ENCODE measurements at regions not wholly inside any gene's neighbourhood (a gene's known extent, or its start where the extent isn't known, plus 50 kb on each side); places are given as distances from the start of the nearest gene placed in this dataset.

- Histone ChIP-seq H2BK120ac (replicated peaks; ENCODE audit: low read depth, low read length) (no peak overlapping the region), H3K9ac (replicated peaks in 1 of 4; ENCODE audit: extremely low read depth in 1 of 4, low read depth in 3 of 4, low read length in 3 of 4) (no peak overlapping the region), H2BK20ac (ENCODE audit: low read length) (no peak overlapping the region), H4K20me1 (replicated peaks in 1 of 2; ENCODE audit: control insufficient read depth in 1 of 2, insufficient read depth in 2 of 2, low read length in 2 of 2) (no peaks in the 10 kb centered on the region), H3K56ac (replicated peaks; ENCODE audit: insufficient read length, low read depth, low read length) (no peak overlapping the region), H2BK5ac (ENCODE audit: low read depth, low read length) (no peak overlapping the region), H3K79me2 (ENCODE audit: control insufficient read depth in 1 of 2, insufficient read depth in 2 of 2, low read length in 2 of 2) (no peaks in the 10 kb centered on the region), H3K9me3 (ENCODE audit: insufficient read depth in 2 of 2, low read depth in 1 of 2, low read length in 1 of 2) (no peaks in the 10 kb centered on the region), H4K8ac (ENCODE audit: extremely low read depth, insufficient read depth, low read length) (no peak overlapping the region), H2BK15ac (ENCODE audit: low read length) (no peak overlapping the region; the same call in 1 of the 2 replicates), H3K23ac (ENCODE audit: insufficient read length) (no peak overlapping the region), H3K23me2 (ENCODE audit: low read depth, low read length) (no peaks in the 10 kb centered on the region), H3K79me1 (ENCODE audit: low read depth, low read length) (no peaks in the 10 kb centered on the region), H2AFZ (ENCODE audit: low read length) (peak overlapping the region; percentile 67; the same call in 1 of the 2 replicates), H3K27ac (ENCODE audit: low read depth, low read length) (no peak overlapping the region), H3K4me3 (ENCODE audit: extremely low read depth in 1 of 4, insufficient read depth in 2 of 4, low read depth in 3 of 4, low read length in 4 of 4) (no peak overlapping the region), H3K4me2 (ENCODE audit: insufficient read depth in 1 of 2, low read depth in 2 of 2, low read length in 2 of 2) (no peak overlapping the region), H3K14ac (ENCODE audit: insufficient read length) (no peak overlapping the region), H4K5ac (ENCODE audit: insufficient read length, low read depth, low read length) (no peak overlapping the region), H2AK5ac (ENCODE audit: low read depth, low read length) (no peak overlapping the region), H2BK12ac (ENCODE audit: low read depth, low read length) (no peak overlapping the region), H3K4ac (replicated peaks; ENCODE audit: insufficient read length, low read depth, low read length) (no peak overlapping the region), H3K4me1 (replicated peaks in 1 of 4; ENCODE audit: control insufficient read depth in 3 of 4, insufficient read depth in 4 of 4, low read length in 3 of 4) (peaks cover 0 to 3% (median under 1%) of the 10 kb centered on the region in 4 experiments; a peak in 3 of 7 replicates), H4K91ac (replicated peaks; ENCODE audit: insufficient read length, low read length) (peak overlapping the region; percentile 53), H3K36me3 (ENCODE audit: control insufficient read depth in 2 of 4, insufficient read depth in 4 of 4, low read length in 3 of 4) (no peaks in the 10 kb centered on the region), H3K18ac (ENCODE audit: extremely low read depth, low read length) (no peak overlapping the region), H3K27me3 (replicated peaks in 1 of 4; ENCODE audit: control insufficient read depth in 3 of 4, extremely low read depth in 1 of 4, insufficient read depth in 3 of 4, low read length in 3 of 4) (no peaks in the 10 kb centered on the region)
- peak; percentile 99 for FAIRE-seq
- ChIA-PET CTCF (ENCODE audit: partially characterized antibody) (interaction anchor here (0.6 to 2.9 kb wide), 53 partner anchors 8 to 603 kb away, joined by 3 to 30 read pairs (median 3); no protein-coding TSS in a partner anchor), POLR2A (ENCODE audit: partially characterized antibody) (interaction anchor here (1.4 kb wide), 2 partner anchors 10 to 20 kb away, joined by 3 to 8 read pairs; no protein-coding TSS in a partner anchor)
- peak; percentile 31 to 71 for DNase-seq (ENCODE audit: low read depth in 1 of 2, low spot score in 2 of 2)
- 83% methylated on average over 13 of the region's 13 CpGs; no CpG with 5 or more reads in 1 of the 2 experiments for WGBS, 2 experiments (ENCODE audit: extremely low coverage in 1 of 2, insufficient coverage in 1 of 2, insufficient read length in 1 of 2, insufficient replicate concordance in 2 of 2, low coverage in 1 of 2, low lambda C conversion rate in 2 of 2, missing lambda C conversion rate in 1 of 2)
- TF ChIP-seq POLR2A (IDR thresholded peaks at IDR 0.05; ENCODE audit: control extremely low read depth in 1 of 2, low read depth in 2 of 2, low read length in 2 of 2) (no peak), SP4 (IDR thresholded peaks at IDR 0.05; ENCODE audit: low read length) (no peak), EGR1 (IDR thresholded peaks at IDR 0.05; ENCODE audit: borderline replicate concordance, low read depth, low read length) (peak; percentile 30; the same call in 1 of the 2 replicates), GTF2F1 (IDR thresholded peaks at IDR 0.05; ENCODE audit: borderline replicate concordance, low read depth, low read length) (no peak), CBX8 (IDR thresholded peaks at IDR 0.05; ENCODE audit: borderline replicate concordance, low read depth, low read length) (no peak), RXRA (IDR thresholded peaks at IDR 0.05; ENCODE audit: insufficient read depth, low read depth, low read length) (no peak), SP1 (IDR thresholded peaks at IDR 0.05; ENCODE audit: low read depth, low read length) (no peak), TAF1 (IDR thresholded peaks at IDR 0.05; ENCODE audit: low read depth, low read length) (no peak), MAX (IDR thresholded peaks at IDR 0.05) (peak; percentile 80), CBX5 (IDR thresholded peaks at IDR 0.05; ENCODE audit: low read depth, low read length) (no peak), JUN (IDR thresholded peaks at IDR 0.05; ENCODE audit: low read depth, low read length) (no peak), EZH2 (IDR thresholded peaks at IDR 0.05; ENCODE audit: low read depth, low read length, severe bottlenecking) (no peak), MAFK (IDR thresholded peaks at IDR 0.05; ENCODE audit: low read depth, low read length) (peak; percentile 11; the same call in 1 of the 2 replicates)
Observed at GRCh38 chr1:70685300-70686286, 274.5 kb downstream of the CTH start.
